ES-I3 (cell line): ENCODE measurements at regions not wholly inside any gene's neighbourhood (a gene's known extent, or its start where the extent isn't known, plus 50 kb on each side); places are given as distances from the start of the nearest gene placed in this dataset.
A peak's percentile ranks its signal among the peaks of the same experiment; 100 is the strongest.

Experiments used
- H3K36me3 ChIP-seq: 2 replicates; pipeline ENCODE4 v1.6.1; 2013; ENCODE audit warnings: mild to moderate bottlenecking, low read length, control low read depth, moderate library complexity; ENCODE audit not compliant: insufficient read depth
- H3K4me1 ChIP-seq: 2 replicates; pipeline ENCODE4 v1.6.1; 2013; ENCODE audit warnings: mild to moderate bottlenecking, control low read depth, low read length; ENCODE audit not compliant: insufficient read depth
- H3K9ac ChIP-seq: 2 replicates; pipeline ENCODE4 v1.6.1; 2013; ENCODE audit warnings: low read depth, mild to moderate bottlenecking, low read length, moderate library complexity
- H3K9me3 ChIP-seq: 2 replicates; pipeline ENCODE4 v1.6.1; 2013; ENCODE audit warnings: mild to moderate bottlenecking, low read length, moderate library complexity; ENCODE audit not compliant: control insufficient read depth, insufficient read depth

- Histone ChIP-seq H3K36me3 (no peaks in the 10 kb centered on the region), H3K9ac (no peak overlapping the region), H3K4me1 (no peaks in the 10 kb centered on the region), H3K9me3 (no peaks in the 10 kb centered on the region)
Observed at GRCh38 chr3:127124120-127124519, 68.8 kb upstream of the PRR23E start.

- peaks cover 7% of the 10 kb centered on the region; the same call in 1 of the 2 replicates for H3K4me1 ChIP-seq
- no peak overlapping the region for H3K9ac ChIP-seq
- H3K36me3 ChIP-seq: no peaks in the 10 kb centered on the region
- no peaks in the 10 kb centered on the region for H3K9me3 ChIP-seq
Observed at GRCh38 chr3:127131424-127132170, 61.3 kb upstream of the PRR23E start.

- no peaks in the 10 kb centered on the region for H3K36me3 ChIP-seq
- peaks cover 7% of the 10 kb centered on the region; the same call in 1 of the 2 replicates for H3K4me1 ChIP-seq
- no peak overlapping the region for H3K9ac ChIP-seq
- no peaks in the 10 kb centered on the region for H3K9me3 ChIP-seq
Observed at GRCh38 chr3:127132876-127133275, 60.1 kb upstream of the PRR23E start.

- Histone ChIP-seq H3K4me1 (peaks cover 7% of the 10 kb centered on the region; the same call in 1 of the 2 replicates), H3K9ac (no peak overlapping the region), H3K9me3 (no peaks in the 10 kb centered on the region), H3K36me3 (no peaks in the 10 kb centered on the region)
Observed at GRCh38 chr3:127133971-127134370, 59.0 kb upstream of the PRR23E start.

- Histone ChIP-seq H3K4me1 (peaks cover 7% of the 10 kb centered on the region; the same call in 1 of the 2 replicates), H3K36me3 (no peaks in the 10 kb centered on the region), H3K9me3 (no peaks in the 10 kb centered on the region), H3K9ac (no peak overlapping the region)
Observed at GRCh38 chr3:127134466-127134865, 58.5 kb upstream of the PRR23E start.

- Histone ChIP-seq H3K4me1 (peaks cover 7% of the 10 kb centered on the region; the same call in 1 of the 2 replicates), H3K9ac (no peak overlapping the region), H3K36me3 (no peaks in the 10 kb centered on the region), H3K9me3 (no peaks in the 10 kb centered on the region)
Observed at GRCh38 chr3:127134887-127135240, 58.1 kb upstream of the PRR23E start.

GRCh38 chr3:127135241-127136023, 57.5 kb upstream of the PRR23E start:
- Histone ChIP-seq H3K4me1 (peaks cover 7% of the 10 kb centered on the region; the same call in 1 of the 2 replicates), H3K36me3 (no peaks in the 10 kb centered on the region), H3K9me3 (no peaks in the 10 kb centered on the region), H3K9ac (peak overlapping the region; percentile 23; the same call in 1 of the 2 replicates)

- Histone ChIP-seq H3K36me3 (no peaks in the 10 kb centered on the region), H3K9ac (0 out of 2 replicates have a peak overlapping the region, but pooled peaks have one; percentile 23), H3K4me1 (peaks cover 7% of the 10 kb centered on the region; the same call in 1 of the 2 replicates), H3K9me3 (no peaks in the 10 kb centered on the region)
Observed at GRCh38 chr3:127136024-127136600, 56.8 kb upstream of the PRR23E start.

- peaks cover 7% of the 10 kb centered on the region; the same call in 1 of the 2 replicates for H3K4me1 ChIP-seq
Observed at GRCh38 chr3:127136706-127137105, 56.2 kb upstream of the PRR23E start.

GRCh38 chr3:127137113-127137512, 55.8 kb upstream of the PRR23E start:
- Histone ChIP-seq H3K36me3 (no peaks in the 10 kb centered on the region), H3K4me1 (peaks cover 7% of the 10 kb centered on the region; the same call in 1 of the 2 replicates), H3K9me3 (no peaks in the 10 kb centered on the region), H3K9ac (no peak overlapping the region)

More at GRCh38 chr3:127136706-127137105, 56.2 kb upstream of the PRR23E start:
- H3K9ac ChIP-seq: no peak overlapping the region
- no peaks in the 10 kb centered on the region for H3K36me3 ChIP-seq
- no peaks in the 10 kb centered on the region for H3K9me3 ChIP-seq

GRCh38 chr3:127137757-127138536, 55.0 kb upstream of the PRR23E start:
- no peaks in the 10 kb centered on the region for H3K9me3 ChIP-seq
- H3K9ac ChIP-seq: no peak overlapping the region
- H3K36me3 ChIP-seq: no peaks in the 10 kb centered on the region
- H3K4me1 ChIP-seq: 0 out of 2 replicates have a peak, but pooled peaks cover 4% of the 10 kb centered on the region

GRCh38 chr3:127139601-127140500, 53.1 kb upstream of the PRR23E start:
- H3K4me1 ChIP-seq: no peaks in the 10 kb centered on the region
- H3K9ac ChIP-seq: no peak overlapping the region

More at GRCh38 chr3:127139601-127140500, 53.1 kb upstream of the PRR23E start:
- H3K9me3 ChIP-seq: no peaks in the 10 kb centered on the region; the same call in 1 of the 2 replicates
- H3K36me3 ChIP-seq: no peaks in the 10 kb centered on the region; the same call in 1 of the 2 replicates
